DMS153 treated with DMSO at 0.1 percent for 48 hours (cell line): ENCODE measurements at regions not wholly inside any gene's neighbourhood (a gene's known extent, or its start where the extent isn't known, plus 50 kb on each side); places are given as distances from the start of the nearest gene placed in this dataset.
"Not testable (repeated sequence)": the region's sequence is repeated elsewhere in the genome, so short reads cannot be mapped to it uniquely, and the experiment has no call there.

ENCODE experiments used
- DNase-seq: peaks from one replicate; lab custom pipeline; 2025; ENCODE audit not compliant: unreplicated experiment; lab: John Stamatoyannopoulos, UW

- no peak for DNase-seq
Observed at GRCh38 chr4:38278255-38278654, 318.1 kb downstream of the PTTG2 start.

DNA sequence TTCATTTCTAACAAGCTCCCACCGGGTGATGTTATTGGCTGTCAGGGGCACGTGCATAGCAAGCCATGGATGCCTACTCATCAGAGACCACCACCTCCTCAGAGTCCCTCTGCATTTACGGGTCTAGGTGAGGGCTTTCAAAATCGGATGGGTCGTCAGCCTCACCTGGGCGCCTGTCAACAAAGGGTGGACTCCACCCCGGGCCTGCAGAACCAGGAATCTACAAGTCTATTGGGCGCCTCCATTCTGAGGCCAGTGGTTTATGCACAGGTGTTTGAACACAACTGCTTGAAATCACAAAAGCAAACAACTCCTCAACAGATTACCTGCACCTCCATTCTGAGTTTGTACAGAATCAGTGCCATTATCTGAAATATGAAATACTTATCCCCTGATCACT is 318.9 kb downstream of the PTTG2 start:
- no peak for DNase-seq

- no peak for DNase-seq
Observed at GRCh38 chr4:38279650-38280322, 319.6 kb downstream of the PTTG2 start.

GRCh38 chr4:38280323-38280706 is 320.1 kb downstream of the PTTG2 start:
- no peak for DNase-seq

- DNase-seq, result no peak
Observed at GRCh38 chr4:38281371-38282071, 321.3 kb downstream of the PTTG2 start.

- no peak for DNase-seq
Observed at GRCh38 chr4:38283724-38284123, 323.5 kb downstream of the PTTG2 start.

GRCh38 chr4:38284294-38285030 is 324.3 kb downstream of the PTTG2 start:
- no peak for DNase-seq

GRCh38 chr4:38287101-38287851 is 327.1 kb downstream of the PTTG2 start:
- no peak for DNase-seq

- DNase-seq, result no peak
Observed at GRCh38 chr4:38289553-38289952, 329.4 kb downstream of the PTTG2 start.

GRCh38 chr4:38290366-38290765 is 330.2 kb downstream of the PTTG2 start:
- DNase-seq, result no peak

DNA sequence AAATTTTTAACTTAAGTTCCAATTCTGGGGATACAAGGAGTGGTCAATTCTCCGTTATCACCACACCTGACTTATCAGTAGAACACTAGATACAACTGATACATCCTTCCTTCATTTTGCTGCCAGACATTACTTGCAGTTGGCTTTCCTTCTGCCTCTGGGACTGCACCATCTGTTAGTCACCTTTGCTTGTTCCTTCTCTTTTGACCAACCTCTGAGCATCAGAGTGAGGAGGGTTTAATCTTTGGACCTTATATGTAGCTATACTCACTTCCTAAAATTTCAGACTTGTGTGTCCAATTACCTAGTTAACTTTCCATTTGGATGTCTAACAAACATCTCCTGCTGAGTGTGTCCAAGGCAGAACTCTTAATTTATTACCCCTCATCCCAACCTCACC is 330.7 kb downstream of the PTTG2 start:
- no peak for DNase-seq

GRCh38 chr4:38292529-38292928 is 332.3 kb downstream of the PTTG2 start:
- no peak for DNase-seq

GRCh38 chr4:38294238-38294637 is 334.0 kb downstream of the PTTG2 start:
- no peak for DNase-seq

GRCh38 chr4:38297061-38297460 is 336.9 kb downstream of the PTTG2 start:
- DNase-seq, result no peak

- no peak for DNase-seq
Observed at GRCh38 chr4:38298868-38299713, 338.9 kb downstream of the PTTG2 start.

DNA sequence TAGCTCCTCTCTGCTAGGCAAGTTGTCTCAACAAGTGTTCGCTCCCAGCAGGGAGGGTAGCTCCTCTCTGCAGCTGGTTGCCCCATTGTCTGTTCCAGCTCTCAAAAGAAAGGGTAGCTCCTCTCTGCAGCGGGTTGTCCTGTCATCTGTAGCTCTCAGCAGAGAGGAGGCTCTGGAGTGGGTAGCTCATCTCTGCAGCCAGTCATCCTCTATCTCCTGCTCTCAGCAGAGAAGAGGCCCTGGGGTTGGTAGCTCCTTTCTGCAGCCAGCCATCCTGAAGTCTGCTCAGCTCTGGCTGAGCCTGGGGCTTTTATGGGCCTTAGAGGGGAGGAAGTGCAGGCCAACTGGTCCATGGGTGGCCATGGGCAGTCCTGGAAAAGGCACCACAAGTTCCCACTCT is 342.7 kb downstream of the PTTG2 start:
- DNase-seq, result no peak

DNA sequence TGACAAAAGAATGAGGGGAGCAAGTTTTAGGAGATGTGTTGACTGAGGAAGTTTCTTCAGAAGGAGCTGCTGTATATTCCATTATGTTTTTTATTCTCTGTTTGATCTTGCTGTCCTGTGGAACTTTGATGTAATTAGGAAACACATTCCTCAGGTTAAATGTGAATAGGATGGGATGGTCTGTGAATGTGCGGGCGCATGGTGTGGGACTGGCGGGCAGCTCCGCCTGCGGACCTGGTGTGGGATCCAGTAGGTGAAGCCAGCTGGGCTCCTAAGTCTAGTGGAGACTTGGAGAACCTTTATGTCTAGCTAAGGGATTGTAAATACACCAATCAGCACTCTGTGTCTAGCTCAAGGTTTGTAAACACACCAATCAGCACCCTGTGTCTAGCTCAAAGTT is 344.3 kb downstream of the PTTG2 start:
- DNase-seq, result not testable (repeated sequence)

DNA sequence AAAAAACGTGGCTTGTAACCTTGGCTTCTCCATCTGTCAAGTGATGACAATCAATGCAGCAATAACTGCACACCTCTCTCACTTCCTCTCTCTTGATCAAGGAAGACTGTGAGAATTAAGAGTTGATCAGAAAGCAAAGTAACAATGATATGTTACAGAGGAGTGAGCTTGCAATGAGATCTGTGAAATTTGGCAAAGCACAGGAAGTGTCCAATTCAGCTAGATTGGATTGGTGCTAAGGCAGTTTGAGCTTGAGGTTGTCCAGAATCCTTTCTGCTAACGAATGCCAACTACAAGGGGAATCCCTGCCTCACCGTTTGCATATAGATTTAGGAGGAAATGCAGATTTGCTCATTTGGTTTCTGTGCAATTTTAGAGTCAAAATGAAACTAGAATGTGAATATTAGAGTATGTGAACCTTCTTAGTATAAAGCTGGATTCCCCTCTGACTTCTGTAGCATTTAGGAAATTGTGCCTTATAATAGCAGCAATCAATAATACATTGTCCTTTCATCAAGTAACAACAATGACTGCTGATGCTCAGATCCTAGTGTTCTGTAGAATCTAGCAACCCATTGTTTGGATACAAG is 346.4 kb downstream of the PTTG2 start:
- no peak for DNase-seq

GRCh38 chr4:38308728-38309311 is 348.6 kb downstream of the PTTG2 start:
- DNase-seq, result no peak

DNA sequence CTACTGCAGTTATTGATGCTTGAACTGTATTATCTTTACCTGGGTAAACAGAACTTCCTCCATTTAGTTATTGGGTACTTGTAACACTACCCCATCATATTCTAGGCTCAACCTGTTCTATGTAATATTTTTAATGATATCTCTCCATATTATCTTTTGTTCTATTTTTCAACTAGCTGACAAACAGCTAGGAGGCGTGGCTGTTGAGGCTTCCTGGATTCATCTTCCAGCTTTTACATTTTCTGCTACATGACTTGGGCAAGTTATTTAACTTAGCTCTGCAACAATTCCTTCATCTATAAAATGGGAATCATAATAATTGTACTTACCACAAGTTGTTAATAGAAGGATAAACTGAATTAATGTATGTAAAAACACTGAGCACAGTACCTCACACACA is 349.3 kb downstream of the PTTG2 start:
- DNase-seq, result no peak
